GM23338 (cell line): ENCODE measurements at regions not wholly inside any gene's neighbourhood (a gene's known extent, or its start where the extent isn't known, plus 50 kb on each side); places are given as distances from the start of the nearest gene placed in this dataset.

Experiments used
- ATAC-seq: fragments of 200-7000 bp; cut with Tn5 transposase; 3 replicates; pipeline ENCODE4 v1.9.1; 2020
- DNase-seq: peaks from one replicate; pipeline ENCODE4 v3.0.0-alpha.2; 2015; ENCODE audit warnings: low spot score
- H2AFZ ChIP-seq: fragments of 200-600 bp; sonication (generic); 2 replicates; pipeline ENCODE4 v1.8.0; 2016; ENCODE audit warnings: antibody characterized with exemption, mild to moderate bottlenecking, moderate library complexity
- H3F3A ChIP-seq: fragments of 200-600 bp; sonication (generic); replicated peaks from 2 replicates; pipeline ENCODE4 v1.8.0; 2017; ENCODE audit warnings: antibody characterized with exemption, mixed run types, low read depth
- H3K27ac ChIP-seq: fragments of 200-600 bp; sonication (generic); 2 replicates; pipeline ENCODE4 v1.6.1; 2016; ENCODE audit warnings: low read depth
- H3K27me3 ChIP-seq: fragments of 200-600 bp; sonication (generic); 2 replicates; pipeline ENCODE4 v1.8.0; 2016; ENCODE audit warnings: mild to moderate bottlenecking, mixed run types, moderate library complexity; ENCODE audit not compliant: insufficient read depth
- H3K36me3 ChIP-seq: fragments of 200-600 bp; sonication (generic); 2 replicates; pipeline ENCODE4 v1.8.0; 2016; ENCODE audit warnings: mild to moderate bottlenecking; ENCODE audit not compliant: insufficient read depth
- H3K4me1 ChIP-seq: fragments of 200-600 bp; sonication (generic); 2 replicates; pipeline ENCODE4 v1.8.0; 2016; ENCODE audit warnings: mild to moderate bottlenecking, moderate library complexity; ENCODE audit not compliant: insufficient read depth
- H3K4me2 ChIP-seq: fragments of 200-600 bp; sonication (generic); 2 replicates; pipeline ENCODE4 v1.7.1; 2017; ENCODE audit warnings: mixed run types
- H3K4me3 ChIP-seq: fragments of 200-600 bp; sonication (generic); 2 replicates; pipeline ENCODE4 v1.6.1; 2016; ENCODE audit warnings: mixed run types
- H3K79me2 ChIP-seq: fragments of 200-600 bp; sonication (generic); replicated peaks from 2 replicates; pipeline ENCODE4 v1.8.0; 2017; ENCODE audit warnings: mild to moderate bottlenecking; ENCODE audit not compliant: insufficient read depth
- H3K9me2 ChIP-seq: fragments of 200-600 bp; sonication (generic); 2 replicates; pipeline ENCODE4 v1.8.0; 2017; ENCODE audit not compliant: insufficient read depth
- H4K20me1 ChIP-seq: fragments of 200-600 bp; sonication (generic); replicated peaks from 2 replicates; pipeline ENCODE4 v1.8.0; 2017; ENCODE audit warnings: mild to moderate bottlenecking; ENCODE audit not compliant: insufficient read depth
- H3K27ac Mint-ChIP-seq: 2 replicates; pipeline ENCODE4 v1.8.0; 2020; ENCODE audit warnings: inconsistent platforms, mild to moderate bottlenecking, moderate library complexity, mixed read lengths
- H3K27me3 Mint-ChIP-seq: 3 replicates; pipeline ENCODE4 v1.8.0; 2022; ENCODE audit warnings: low read depth, mild to moderate bottlenecking, moderate library complexity, mixed read lengths, inconsistent platforms; ENCODE audit not compliant: insufficient read depth, poor library complexity
- H3K36me3 Mint-ChIP-seq: 3 replicates; pipeline ENCODE4 v1.8.0; 2021; ENCODE audit warnings: low read depth, mild to moderate bottlenecking, inconsistent platforms, moderate library complexity, mixed read lengths
- H3K4me1 Mint-ChIP-seq: 3 replicates; pipeline ENCODE4 v1.8.0; 2020; ENCODE audit warnings: mild to moderate bottlenecking, inconsistent platforms, mixed read lengths
- H3K4me3 Mint-ChIP-seq: 3 replicates; pipeline ENCODE4 v1.8.0; 2021; ENCODE audit warnings: moderate library complexity, mild to moderate bottlenecking, inconsistent platforms, mixed read lengths
- H3K9me3 Mint-ChIP-seq: 3 replicates; pipeline ENCODE4 v1.8.0; 2020; ENCODE audit warnings: moderate library complexity, mild to moderate bottlenecking, inconsistent platforms, mixed read lengths
- CREB1 ChIP-seq: fragments of 250-450 bp; sonication (Bioruptor Pico); IDR thresholded peaks from 2 replicates; pipeline ENCODE4 v1.5.0; 2020; ENCODE audit warnings: low read depth, mild to moderate bottlenecking, moderate library complexity
- CTCF ChIP-seq, 2 experiments: fragments of 200-600 bp in 1 of 2; sonication (generic) in 1 of 2; conservative IDR thresholded peaks; 2 replicates each; pipeline versions ENCODE4 v1.5.1 to v1.6.1; 2016 to 2017; ENCODE audit warnings: antibody characterized with exemption in 2 of 2, low read depth in 2 of 2, mild to moderate bottlenecking in 2 of 2, moderate library complexity in 1 of 2
- ETS1 ChIP-seq: IDR thresholded peaks from 2 replicates; pipeline ENCODE4 v1.6.1; 2016; ENCODE audit warnings: antibody characterized with exemption
- EZH2 ChIP-seq: fragments of 200-600 bp; sonication (generic); IDR thresholded peaks from one replicate; pipeline ENCODE4 v1.8.0; 2017; ENCODE audit warnings: antibody characterized with exemption, mild to moderate bottlenecking, low read depth; ENCODE audit not compliant: unreplicated experiment
- NANOG ChIP-seq: IDR thresholded peaks from 2 replicates; pipeline ENCODE4 v1.6.1; 2016; ENCODE audit warnings: antibody characterized with exemption, borderline replicate concordance
- POLR2AphosphoS5 ChIP-seq: IDR thresholded peaks from 2 replicates; pipeline ENCODE4 v1.6.1; 2016; ENCODE audit warnings: antibody characterized with exemption, low read depth
- REST ChIP-seq: IDR thresholded peaks from one replicate; pipeline ENCODE4 v1.6.1; 2018; ENCODE audit warnings: antibody characterized with exemption; ENCODE audit not compliant: unreplicated experiment
- ZNF331 ChIP-seq: fragments of 250-450 bp; sonication (Bioruptor Pico); IDR thresholded peaks from 2 replicates; pipeline ENCODE4 v1.5.0; 2020; ENCODE audit warnings: low read depth, mild to moderate bottlenecking, moderate library complexity
- ZNF462 ChIP-seq: fragments of 250-450 bp; sonication (Bioruptor Pico); IDR thresholded peaks from 2 replicates; pipeline ENCODE4 v1.5.0; 2020; ENCODE audit warnings: mild to moderate bottlenecking, moderate library complexity

GRCh38 chr6:65903992-65904391 is 197.0 kb upstream of the EYS start:
- H3K27ac ChIP-seq, result no peak overlapping the region
- DNase-seq (no peak), ATAC-seq (no peak)
- Mint-ChIP-seq H3K4me3 (no peak overlapping the region), H3K27me3 (no peaks in the 10 kb centered on the region), H3K9me3 (peaks cover 18% of the 10 kb centered on the region), H3K4me1 (no peaks in the 10 kb centered on the region), H3K36me3 (peaks cover 4% of the 10 kb centered on the region; the same call in 2 of the 3 replicates), H3K27ac (no peak overlapping the region)
- H3K36me3 ChIP-seq, result no peaks in the 10 kb centered on the region
- no peaks in the 10 kb centered on the region for H3F3A ChIP-seq
- TF ChIP-seq POLR2AphosphoS5 (no peak), CTCF (conservative IDR thresholded peaks at IDR 0.05; ENCODE audit: low read depth in 2 of 2) (no peak), CREB1 (CRISPR knock-in tag) (no peak), ETS1 (no peak), EZH2 (no peak), ZNF462 (no peak), REST (no peak), ZNF331 (CRISPR knock-in tag) (no peak), NANOG (no peak)
- H3K79me2 ChIP-seq, result no peaks in the 10 kb centered on the region
- no peak overlapping the region for H2AFZ ChIP-seq
- H3K27me3 ChIP-seq, result no peaks in the 10 kb centered on the region
- H3K4me1 ChIP-seq, result no peaks in the 10 kb centered on the region
- H3K9me2 ChIP-seq, result peaks cover 18% of the 10 kb centered on the region; the same call in 1 of the 2 replicates
- no peak overlapping the region for H3K4me3 ChIP-seq
- no peaks in the 10 kb centered on the region for H4K20me1 ChIP-seq
- H3K4me2 ChIP-seq, result no peak overlapping the region
